Liver (tissue), 8 donors: ENCODE measurements at regions not wholly inside any gene's neighbourhood (a gene's known extent, or its start where the extent isn't known, plus 50 kb on each side); places are given as distances from the start of the nearest gene placed in this dataset.

Source experiments
- DNase-seq: peaks from one replicate; pipeline ENCODE4 v3.0.0-alpha.2; 2017; ENCODE audit warnings: low spot score
- H3K27ac ChIP-seq, 2 donors: one replicate each; pipeline ENCODE4 v1.7.0; 2013; ENCODE audit warnings: inconsistent platforms in 2 of 2, low read length in 2 of 2, control low read depth in 1 of 2, low read depth in 1 of 2, mild to moderate bottlenecking in 1 of 2
- H3K27me3 ChIP-seq, 4 donors: one replicate each; pipeline versions ENCODE4 v1.6.1 to v1.7.0; 2013; ENCODE audit warnings: low read length in 3 of 4, inconsistent platforms in 1 of 4, mild to moderate bottlenecking in 1 of 4, moderate library complexity in 1 of 4; ENCODE audit not compliant: control insufficient read depth in 4 of 4, insufficient read depth in 4 of 4
- H3K36me3 ChIP-seq, 4 donors: one replicate each; pipeline versions ENCODE4 v1.6.1 to v1.7.0; 2013; ENCODE audit warnings: low read length in 3 of 4, mild to moderate bottlenecking in 3 of 4, low read depth in 1 of 4, moderate library complexity in 1 of 4; ENCODE audit not compliant: control insufficient read depth in 4 of 4, insufficient read depth in 3 of 4
- H3K4me1 ChIP-seq, 4 donors: one replicate each; pipeline versions ENCODE4 v1.6.1 to v1.7.0; 2013; ENCODE audit warnings: low read length in 3 of 4, mild to moderate bottlenecking in 3 of 4, moderate library complexity in 1 of 4; ENCODE audit not compliant: control insufficient read depth in 4 of 4, insufficient read depth in 4 of 4
- H3K4me3 ChIP-seq, 3 donors: one replicate each; pipeline versions ENCODE4 v1.6.1 to v1.7.0; 2013; ENCODE audit warnings: low read length in 3 of 3, control low read depth in 1 of 3, low read depth in 1 of 3, mild to moderate bottlenecking in 1 of 3
- H3K9ac ChIP-seq, 2 donors: one replicate each; pipeline ENCODE4 v1.7.0; 2013; ENCODE audit warnings: low read length in 2 of 2, mild to moderate bottlenecking in 2 of 2, moderate library complexity in 2 of 2, control low read depth in 1 of 2, low read depth in 1 of 2
- H3K9me3 ChIP-seq, 4 donors: one replicate each; pipeline versions ENCODE4 v1.6.1 to v1.7.0; 2013; ENCODE audit warnings: low read length in 3 of 4; ENCODE audit not compliant: control insufficient read depth in 4 of 4
- ATF3 ChIP-seq: IDR thresholded peaks from 2 replicates; pipeline ENCODE4 v1.6.1; 2016; ENCODE audit warnings: antibody characterized with exemption
- CTCF ChIP-seq: fragments of 150-350 bp; IDR thresholded peaks from 2 replicates; pipeline ENCODE4 v1.5.1; 2017; ENCODE audit warnings: improper control_type of control experiment, low read depth, low read length; ENCODE audit not compliant: missing input control
- EGR1 ChIP-seq, 2 donors: IDR thresholded peaks; 2 replicates each; pipeline ENCODE4 v1.6.1; 2016 to 2018; ENCODE audit warnings: antibody characterized with exemption in 2 of 2, low read depth in 2 of 2
- FOXA1 ChIP-seq: IDR thresholded peaks from 2 replicates; pipeline ENCODE4 v1.6.1; 2016; ENCODE audit warnings: antibody characterized with exemption
- FOXA2 ChIP-seq: IDR thresholded peaks from 2 replicates; pipeline ENCODE4 v1.6.1; 2016; ENCODE audit warnings: antibody characterized with exemption
- GABPA ChIP-seq, 2 donors: IDR thresholded peaks in 1 of 2; conservative IDR thresholded peaks in 1 of 2; 2 replicates each; pipeline ENCODE4 v1.6.1; 2016; ENCODE audit warnings: antibody characterized with exemption in 2 of 2, mild to moderate bottlenecking in 1 of 2, moderate library complexity in 1 of 2
- HNF4A ChIP-seq, 2 donors: conservative IDR thresholded peaks; 2 replicates each; pipeline ENCODE4 v1.6.1; 2016; ENCODE audit warnings: antibody characterized with exemption in 2 of 2, mild to moderate bottlenecking in 2 of 2
- HNF4G ChIP-seq: IDR thresholded peaks from 2 replicates; pipeline ENCODE4 v1.6.1; 2016; ENCODE audit warnings: antibody characterized with exemption
- JUND ChIP-seq, 2 donors: IDR thresholded peaks; 2 replicates each; pipeline ENCODE4 v1.6.1; 2016; ENCODE audit warnings: antibody characterized with exemption in 2 of 2
- MAX ChIP-seq: IDR thresholded peaks from 2 replicates; pipeline ENCODE4 v1.6.1; 2016; ENCODE audit warnings: antibody characterized with exemption
- NR2F2 ChIP-seq: IDR thresholded peaks from 2 replicates; pipeline ENCODE4 v1.6.1; 2016; ENCODE audit warnings: antibody characterized with exemption
- RAD21 ChIP-seq, 2 donors: IDR thresholded peaks; 2 replicates each; pipeline ENCODE4 v1.6.1; 2016; ENCODE audit warnings: antibody characterized with exemption in 2 of 2, mild to moderate bottlenecking in 2 of 2
- REST ChIP-seq: IDR thresholded peaks from 2 replicates; pipeline ENCODE4 v1.6.1; 2016; ENCODE audit warnings: antibody characterized with exemption, mild to moderate bottlenecking
- RXRA ChIP-seq, 2 donors: IDR thresholded peaks; 2 replicates each; pipeline ENCODE4 v1.6.1; 2017 to 2018; ENCODE audit warnings: antibody characterized with exemption in 2 of 2, mild to moderate bottlenecking in 1 of 2
- SP1 ChIP-seq: IDR thresholded peaks from 2 replicates; pipeline ENCODE4 v1.6.1; 2018; ENCODE audit warnings: antibody characterized with exemption, mild to moderate bottlenecking
- TAF1 ChIP-seq: conservative IDR thresholded peaks from 2 replicates; pipeline ENCODE4 v1.6.1; 2016; ENCODE audit warnings: antibody characterized with exemption, mild to moderate bottlenecking
- YY1 ChIP-seq: IDR thresholded peaks from 2 replicates; pipeline ENCODE4 v1.6.1; 2016; ENCODE audit warnings: antibody characterized with exemption, mild to moderate bottlenecking
- ZBTB33 ChIP-seq: IDR thresholded peaks from 2 replicates; pipeline ENCODE4 v1.6.1; 2016; ENCODE audit warnings: antibody characterized with exemption
- WGBS: extraction: QIAGEN DNeasy Blood & Tissue Kit; methylation state at CpG from one replicate; pipeline ENCODE4 v1.1.7; 2013; 5-methylcytosine and 5-hydroxymethylcytosine counted together
- donor health status: healthy.
- donor health status: healthy.
- donor health status: healthy.
- donor health status: healthy.
- donor health status: healthy.

GRCh38 chr4:30268370-30268769 is 451.8 kb upstream of the PCDH7 start:
- DNase-seq: no peak
- no peak overlapping the region for H3K4me3 ChIP-seq
- no peaks in the 10 kb centered on the region for H3K9me3 ChIP-seq
- no peaks in the 10 kb centered on the region for H3K36me3 ChIP-seq
- no peak overlapping the region for H3K27ac ChIP-seq
- 46% methylated on average over 2 of the region's 2 CpGs for WGBS
- no peaks in the 10 kb centered on the region for H3K27me3 ChIP-seq
- TF ChIP-seq EGR1 (IDR thresholded peaks at IDR 0.05; ENCODE audit: low read depth in 2 of 2) (no peak), FOXA2 (no peak), YY1 (no peak), MAX (no peak), ZBTB33 (no peak), RAD21 (IDR thresholded peaks at IDR 0.05) (no peak), RXRA (IDR thresholded peaks at IDR 0.05) (no peak), SP1 (no peak), REST (no peak), GABPA (IDR thresholded peaks at IDR 0.05 in 1 of 2, conservative IDR thresholded peaks at IDR 0.05 in 1 of 2) (no peak), ATF3 (no peak), TAF1 (no peak), JUND (IDR thresholded peaks at IDR 0.05) (no peak), NR2F2 (no peak), HNF4G (no peak), HNF4A (conservative IDR thresholded peaks at IDR 0.05) (no peak), CTCF (no peak), FOXA1 (no peak)
- no peak overlapping the region for H3K9ac ChIP-seq
- no peaks in the 10 kb centered on the region for H3K4me1 ChIP-seq

- H3K27ac ChIP-seq: no peak overlapping the region
- TF ChIP-seq MAX (no peak), TAF1 (no peak), EGR1 (IDR thresholded peaks at IDR 0.05; ENCODE audit: low read depth in 2 of 2) (no peak), CTCF (no peak), FOXA2 (no peak), RXRA (IDR thresholded peaks at IDR 0.05) (no peak), SP1 (no peak), JUND (IDR thresholded peaks at IDR 0.05) (no peak), HNF4A (conservative IDR thresholded peaks at IDR 0.05) (no peak), GABPA (IDR thresholded peaks at IDR 0.05 in 1 of 2, conservative IDR thresholded peaks at IDR 0.05 in 1 of 2) (no peak), YY1 (no peak), ATF3 (no peak)
Measured at GRCh38 chr4:30269850-30270249, 450.3 kb upstream of the PCDH7 start.

More at GRCh38 chr4:30269850-30270249, 450.3 kb upstream of the PCDH7 start:
- Histone ChIP-seq H3K4me3 (no peak overlapping the region), H3K36me3 (no peaks in the 10 kb centered on the region), H3K9me3 (no peaks in the 10 kb centered on the region), H3K4me1 (no peaks in the 10 kb centered on the region), H3K9ac (no peak overlapping the region), H3K27me3 (no peaks in the 10 kb centered on the region)
- DNase-seq: no peak
- WGBS: 47% methylated on average over 6 of the region's 6 CpGs
